ENCODE measurements at regions not wholly inside any gene's neighbourhood (a gene's known extent, or its start where the extent isn't known, plus 50 kb on each side); places are given as distances from the start of the nearest gene placed in this dataset.
"Not testable (repeated sequence)": the region's sequence is repeated elsewhere in the genome, so short reads cannot be mapped to it uniquely, and the experiment has no call there.

DNA sequence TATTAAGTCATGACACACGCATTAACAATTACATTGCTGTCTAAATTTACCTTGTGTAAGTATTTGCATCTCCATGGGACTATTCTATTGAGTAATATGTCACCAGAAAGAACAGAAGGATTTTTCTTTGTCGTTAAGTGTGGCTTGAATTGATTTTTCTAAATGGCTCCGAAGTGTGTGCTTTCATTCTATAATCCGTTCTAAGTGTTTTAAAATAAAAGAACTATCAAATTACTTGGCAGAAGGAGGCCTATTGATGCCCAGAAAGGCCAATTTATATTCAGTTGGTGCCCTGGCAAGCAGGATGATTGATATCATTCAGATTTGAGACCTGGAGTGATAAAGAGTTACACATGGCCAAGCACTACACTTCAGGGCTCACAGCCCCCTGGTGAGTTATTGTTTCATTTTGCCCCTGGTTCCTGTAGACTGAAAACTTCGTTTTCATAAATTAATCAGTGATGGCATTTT lies 538.9 kb upstream of the ANO5 start:
- no peaks in the 10 kb centered on the region for H3K9me3 ChIP-seq
- H3K36me3 ChIP-seq = no peaks in the 10 kb centered on the region
- TF ChIP-seq, protein P1, sequence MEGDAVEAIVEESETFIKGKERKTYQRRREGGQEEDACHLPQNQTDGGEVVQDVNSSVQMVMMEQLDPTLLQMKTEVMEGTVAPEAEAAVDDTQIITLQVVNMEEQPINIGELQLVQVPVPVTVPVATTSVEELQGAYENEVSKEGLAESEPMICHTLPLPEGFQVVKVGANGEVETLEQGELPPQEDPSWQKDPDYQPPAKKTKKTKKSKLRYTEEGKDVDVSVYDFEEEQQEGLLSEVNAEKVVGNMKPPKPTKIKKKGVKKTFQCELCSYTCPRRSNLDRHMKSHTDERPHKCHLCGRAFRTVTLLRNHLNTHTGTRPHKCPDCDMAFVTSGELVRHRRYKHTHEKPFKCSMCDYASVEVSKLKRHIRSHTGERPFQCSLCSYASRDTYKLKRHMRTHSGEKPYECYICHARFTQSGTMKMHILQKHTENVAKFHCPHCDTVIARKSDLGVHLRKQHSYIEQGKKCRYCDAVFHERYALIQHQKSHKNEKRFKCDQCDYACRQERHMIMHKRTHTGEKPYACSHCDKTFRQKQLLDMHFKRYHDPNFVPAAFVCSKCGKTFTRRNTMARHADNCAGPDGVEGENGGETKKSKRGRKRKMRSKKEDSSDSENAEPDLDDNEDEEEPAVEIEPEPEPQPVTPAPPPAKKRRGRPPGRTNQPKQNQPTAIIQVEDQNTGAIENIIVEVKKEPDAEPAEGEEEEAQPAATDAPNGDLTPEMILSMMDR (IDR thresholded peaks at IDR 0.05) = no peak
- TF ChIP-seq POLR2A (IDR thresholded peaks at IDR 0.05) = no peak
- H3K4me3 ChIP-seq = no peak overlapping the region
- no peak for DNase-seq
- ATAC-seq = no peak
- intact Hi-C loops (cut with DNase I) = no loop called here
- no peak overlapping the region for H3K27ac ChIP-seq
- 44 to 66% (median 55%) methylated on average over 5 of the region's 5 CpGs for WGBS, 4 donors
- H3K27me3 ChIP-seq = no peaks in the 10 kb centered on the region
- no peaks in the 10 kb centered on the region for H3K4me1 ChIP-seq

- ATAC-seq (no peak), DNase-seq (no peak)
- Histone ChIP-seq H3K27me3 (no peaks in the 10 kb centered on the region), H3K9me3 (no peaks in the 10 kb centered on the region), H3K4me1 (no peaks in the 10 kb centered on the region), H3K27ac (no peak overlapping the region), H3K36me3 (no peaks in the 10 kb centered on the region), H3K4me3 (no peak overlapping the region)
- TF ChIP-seq, protein P1 (IDR thresholded peaks at IDR 0.05) = no peak
- no peak for TF ChIP-seq POLR2A (IDR thresholded peaks at IDR 0.05)
- WGBS, 4 donors = 79 to 84% (median 81%) methylated on average over 4 of the region's 4 CpGs
- intact Hi-C loops (cut with DNase I) = no loop called here
Observed at GRCh38 chr11:21656065-21656464, 536.8 kb upstream of the ANO5 start.

GRCh38 chr11:21658654-21659193 lies 534.2 kb upstream of the ANO5 start:
- 70 to 81% (median 78%) methylated on average over 4 of the region's 4 CpGs for WGBS, 4 donors
- no peaks in the 10 kb centered on the region for H3K27me3 ChIP-seq
- intact Hi-C loops (cut with DNase I) = no loop called here
- no peak overlapping the region for H3K27ac ChIP-seq
- no peak for TF ChIP-seq POLR2A (IDR thresholded peaks at IDR 0.05)
- TF ChIP-seq, protein P1 (IDR thresholded peaks at IDR 0.05) = no peak
- H3K4me1 ChIP-seq = no peaks in the 10 kb centered on the region
- H3K4me3 ChIP-seq = no peak overlapping the region
- H3K9me3 ChIP-seq = no peaks in the 10 kb centered on the region
- ATAC-seq = no peak
- DNase-seq = no peak
- no peaks in the 10 kb centered on the region for H3K36me3 ChIP-seq

DNA sequence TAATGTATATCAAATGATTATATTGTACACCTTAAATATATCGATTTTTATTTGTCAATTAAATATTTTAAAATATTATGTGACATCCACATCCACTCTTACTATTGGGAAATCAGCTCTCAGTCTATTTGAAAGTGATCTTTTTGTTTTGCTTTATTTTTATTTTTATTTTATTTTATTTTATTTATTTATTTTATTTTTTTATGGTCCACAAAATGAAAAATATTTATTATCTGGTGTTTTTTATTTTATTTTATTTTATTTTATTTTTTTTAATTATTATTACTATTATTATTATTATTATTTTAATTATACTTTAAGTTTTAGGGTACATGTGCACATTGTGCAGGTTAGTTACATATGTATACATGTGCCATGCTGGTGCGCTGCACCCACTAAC lies 533.5 kb upstream of the ANO5 start:
- 74 to 81% (median 78%) methylated on average over 2 of the region's 2 CpGs for WGBS, 4 donors
- intact Hi-C loops (cut with DNase I) = not testable (repeated sequence)

GRCh38 chr11:21659961-21660360 lies 532.9 kb upstream of the ANO5 start:
- Histone ChIP-seq H3K4me1 (no peaks in the 10 kb centered on the region), H3K4me3 (no peak overlapping the region), H3K9me3 (no peaks in the 10 kb centered on the region), H3K27me3 (no peaks in the 10 kb centered on the region), H3K27ac (no peak overlapping the region), H3K36me3 (no peaks in the 10 kb centered on the region)
- ATAC-seq (no peak), DNase-seq (no peak)
- intact Hi-C loops (cut with DNase I) = no loop called here
- TF ChIP-seq, protein P1 (IDR thresholded peaks at IDR 0.05) = no peak
- no peak for TF ChIP-seq POLR2A (IDR thresholded peaks at IDR 0.05)

More for the DNA sequence above, 533.5 kb upstream of the ANO5 start:
- H3K4me1 ChIP-seq, H3K36me3 ChIP-seq, H3K9me3 ChIP-seq, H3K27ac ChIP-seq, H3K4me3 ChIP-seq, DNase-seq, ATAC-seq, H3K27me3 ChIP-seq: not testable (repeated sequence)

Measured in heart left ventricle (tissue), 16 donors.